ENCODE measurements at regions not wholly inside any gene's neighbourhood (a gene's known extent, or its start where the extent isn't known, plus 50 kb on each side); places are given as distances from the start of the nearest gene placed in this dataset.

DNA sequence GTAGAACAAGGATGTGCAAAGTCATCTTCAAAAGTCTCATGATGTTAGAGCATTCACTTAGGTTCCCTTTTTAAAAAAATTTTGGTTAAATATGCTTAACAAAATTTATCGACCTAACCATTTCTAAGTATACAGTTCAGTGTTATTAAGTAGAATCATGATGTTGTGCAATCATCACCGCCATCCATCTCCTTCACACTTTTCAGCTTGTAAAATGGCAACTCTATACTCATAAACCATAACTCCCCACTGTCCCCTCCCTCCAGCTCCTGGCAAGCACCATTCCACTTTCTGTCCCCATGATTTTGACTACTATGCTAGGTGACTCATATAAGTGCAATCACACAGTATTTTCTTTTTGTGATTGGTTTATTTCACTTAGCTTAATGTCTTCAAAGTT, 895.0 kb downstream of the TBL1XR1 start:
- Histone ChIP-seq H3K36me3 (ENCODE audit: control insufficient read depth, insufficient read depth, low read length) (no peaks in the 10 kb centered on the region), H3K27me3 (ENCODE audit: control insufficient read depth, insufficient read depth, low read length) (no peaks in the 10 kb centered on the region), H3K4me3 (ENCODE audit: low read depth, low read length) (no peak overlapping the region)
- DNase-seq (ENCODE audit: low read depth), result no peak
- TF ChIP-seq, protein P1, sequence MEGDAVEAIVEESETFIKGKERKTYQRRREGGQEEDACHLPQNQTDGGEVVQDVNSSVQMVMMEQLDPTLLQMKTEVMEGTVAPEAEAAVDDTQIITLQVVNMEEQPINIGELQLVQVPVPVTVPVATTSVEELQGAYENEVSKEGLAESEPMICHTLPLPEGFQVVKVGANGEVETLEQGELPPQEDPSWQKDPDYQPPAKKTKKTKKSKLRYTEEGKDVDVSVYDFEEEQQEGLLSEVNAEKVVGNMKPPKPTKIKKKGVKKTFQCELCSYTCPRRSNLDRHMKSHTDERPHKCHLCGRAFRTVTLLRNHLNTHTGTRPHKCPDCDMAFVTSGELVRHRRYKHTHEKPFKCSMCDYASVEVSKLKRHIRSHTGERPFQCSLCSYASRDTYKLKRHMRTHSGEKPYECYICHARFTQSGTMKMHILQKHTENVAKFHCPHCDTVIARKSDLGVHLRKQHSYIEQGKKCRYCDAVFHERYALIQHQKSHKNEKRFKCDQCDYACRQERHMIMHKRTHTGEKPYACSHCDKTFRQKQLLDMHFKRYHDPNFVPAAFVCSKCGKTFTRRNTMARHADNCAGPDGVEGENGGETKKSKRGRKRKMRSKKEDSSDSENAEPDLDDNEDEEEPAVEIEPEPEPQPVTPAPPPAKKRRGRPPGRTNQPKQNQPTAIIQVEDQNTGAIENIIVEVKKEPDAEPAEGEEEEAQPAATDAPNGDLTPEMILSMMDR (IDR thresholded peaks at IDR 0.05; ENCODE audit: insufficient read depth, low read length, poor library complexity, severe bottlenecking), result no peak

DNA sequence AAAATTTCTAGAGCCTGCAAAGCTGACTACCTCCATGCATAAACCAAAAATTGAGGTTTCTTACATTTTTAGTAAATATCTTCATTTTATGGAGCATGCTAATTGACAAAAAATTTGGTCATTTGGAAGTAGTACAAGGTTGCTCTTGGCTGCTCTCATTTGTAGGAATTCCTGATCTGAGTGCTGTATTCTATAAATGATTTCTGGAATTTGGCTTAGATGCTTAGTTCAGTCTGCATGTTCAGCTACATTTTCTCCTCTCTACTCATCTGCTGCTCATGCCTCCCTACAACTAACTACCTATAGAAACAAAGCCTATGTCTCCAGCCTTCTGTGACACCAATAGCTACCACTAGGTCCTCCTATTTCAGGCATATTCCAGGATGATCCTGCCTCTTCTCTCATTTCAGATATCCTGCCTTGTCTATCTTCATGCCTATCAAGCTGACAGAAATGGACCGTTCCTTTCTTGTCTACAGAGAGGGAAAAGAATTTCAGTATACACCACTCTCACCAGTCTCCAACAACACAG, 901.1 kb downstream of the TBL1XR1 start:
- Histone ChIP-seq H3K27me3 (ENCODE audit: control insufficient read depth, insufficient read depth, low read length) (no peaks in the 10 kb centered on the region), H3K4me3 (ENCODE audit: low read depth, low read length) (no peak overlapping the region), H3K36me3 (ENCODE audit: control insufficient read depth, insufficient read depth, low read length) (no peaks in the 10 kb centered on the region)
- DNase-seq (ENCODE audit: low read depth), result no peak
- TF ChIP-seq, protein P1 (IDR thresholded peaks at IDR 0.05; ENCODE audit: insufficient read depth, low read length, poor library complexity, severe bottlenecking), result no peak

DNA sequence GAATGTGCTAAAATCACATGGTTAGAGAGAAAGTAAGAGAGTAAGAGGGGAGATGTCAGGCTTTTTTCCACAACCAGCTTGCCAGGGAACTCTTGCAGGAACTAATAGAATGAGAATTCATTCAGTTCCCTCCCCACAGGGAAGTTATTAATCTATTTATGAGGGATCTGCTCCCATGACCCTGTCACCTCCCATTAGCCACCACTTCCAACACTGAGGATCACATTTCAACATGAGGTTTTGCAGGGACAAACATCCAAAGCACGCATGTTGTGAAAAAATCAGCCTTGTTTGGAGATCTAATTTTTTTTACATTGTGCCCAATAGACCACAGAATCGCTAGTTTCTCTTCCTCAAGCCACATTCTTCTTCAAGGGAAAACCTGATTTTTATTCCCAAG, 904.0 kb downstream of the TBL1XR1 start:
- Histone ChIP-seq H3K36me3 (ENCODE audit: control insufficient read depth, insufficient read depth, low read length) (no peaks in the 10 kb centered on the region), H3K4me3 (ENCODE audit: low read depth, low read length) (no peak overlapping the region), H3K27me3 (ENCODE audit: control insufficient read depth, insufficient read depth, low read length) (no peaks in the 10 kb centered on the region)
- no peak for DNase-seq (ENCODE audit: low read depth)
- TF ChIP-seq, protein P1 (IDR thresholded peaks at IDR 0.05; ENCODE audit: insufficient read depth, low read length, poor library complexity, severe bottlenecking), result no peak

DNA sequence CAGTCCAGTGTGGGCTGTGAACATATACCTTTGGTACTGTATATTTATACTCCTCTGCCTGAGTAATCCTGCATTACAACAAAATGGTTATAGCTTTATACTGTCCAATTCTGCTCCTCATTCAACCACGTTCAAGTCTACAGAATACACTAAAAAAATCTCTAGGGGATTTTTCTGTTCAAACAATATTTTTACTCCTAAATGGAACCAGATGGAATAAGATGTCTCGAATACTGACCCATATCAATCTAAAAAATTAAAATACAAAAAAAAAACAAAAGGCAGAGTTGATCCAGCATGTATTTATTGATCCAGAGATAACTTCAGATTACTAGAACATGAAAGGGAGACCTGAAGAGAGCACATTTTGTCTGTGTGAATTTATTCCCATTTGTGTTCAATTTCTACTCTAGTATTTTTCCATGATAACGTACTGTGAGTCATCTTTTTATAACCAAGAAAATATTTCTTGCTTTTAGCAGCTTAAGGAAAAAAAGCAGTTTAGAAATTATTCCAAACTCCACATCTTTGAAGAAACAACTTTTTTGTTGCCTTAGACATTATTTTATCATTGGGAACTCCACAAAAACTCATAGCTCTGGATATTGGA, 910.7 kb downstream of the TBL1XR1 start:
- no peak for DNase-seq (ENCODE audit: low read depth)
- no peaks in the 10 kb centered on the region for H3K27me3 ChIP-seq (ENCODE audit: control insufficient read depth, insufficient read depth, low read length)
- TF ChIP-seq, protein P1 (IDR thresholded peaks at IDR 0.05; ENCODE audit: insufficient read depth, low read length, poor library complexity, severe bottlenecking), result no peak
- no peak overlapping the region for H3K4me3 ChIP-seq (ENCODE audit: low read depth, low read length)
- H3K36me3 ChIP-seq (ENCODE audit: control insufficient read depth, insufficient read depth, low read length), result no peaks in the 10 kb centered on the region

DNA sequence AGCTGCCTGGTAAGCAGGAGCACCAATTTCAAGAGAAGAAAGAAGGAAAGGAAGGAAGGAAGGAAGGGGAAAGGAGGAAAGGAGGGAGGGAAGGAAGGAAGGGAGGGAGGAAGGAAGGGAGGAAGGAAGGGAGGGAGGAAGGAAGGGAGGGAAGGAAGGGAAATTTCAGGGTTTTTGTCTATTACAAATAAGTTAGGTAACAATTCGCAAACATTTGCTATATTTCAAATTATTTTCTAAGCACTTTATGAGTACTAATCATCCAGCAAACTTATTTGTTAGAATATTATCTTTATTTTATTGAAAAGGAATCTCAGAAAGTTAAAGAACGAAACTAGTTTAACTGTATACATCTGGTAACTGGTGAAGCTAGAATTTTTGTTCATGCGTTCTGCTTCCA, 921.7 kb downstream of the TBL1XR1 start:
- TF ChIP-seq, protein P1 (IDR thresholded peaks at IDR 0.05; ENCODE audit: insufficient read depth, low read length, poor library complexity, severe bottlenecking), result no peak
- Histone ChIP-seq H3K4me3 (ENCODE audit: low read depth, low read length) (no peak overlapping the region), H3K27me3 (ENCODE audit: control insufficient read depth, insufficient read depth, low read length) (no peaks in the 10 kb centered on the region), H3K36me3 (ENCODE audit: control insufficient read depth, insufficient read depth, low read length) (no peaks in the 10 kb centered on the region)
- no peak for DNase-seq (ENCODE audit: low read depth)

DNA sequence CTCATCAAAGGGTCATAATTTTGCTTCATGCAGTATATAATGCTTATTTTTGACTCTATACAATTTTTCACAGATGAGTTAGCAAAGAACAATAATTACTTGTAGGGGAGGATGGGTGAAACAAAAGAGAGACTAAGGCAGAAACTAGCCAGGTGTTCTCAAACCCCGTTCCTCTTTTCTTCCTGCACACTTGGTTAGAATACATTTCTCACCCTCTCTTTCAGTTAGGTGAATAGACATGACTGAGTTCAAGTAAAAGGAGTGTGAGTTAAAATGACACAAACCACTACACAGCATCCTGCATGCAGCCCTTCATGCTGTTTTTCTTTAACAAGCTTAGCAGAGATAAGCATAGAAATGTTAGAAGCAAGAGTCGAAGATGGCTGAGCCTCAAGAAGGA, 922.2 kb downstream of the TBL1XR1 start:
- TF ChIP-seq, protein P1 (IDR thresholded peaks at IDR 0.05; ENCODE audit: insufficient read depth, low read length, poor library complexity, severe bottlenecking), result no peak
- no peak for DNase-seq (ENCODE audit: low read depth)
- Histone ChIP-seq H3K4me3 (ENCODE audit: low read depth, low read length) (no peak overlapping the region), H3K36me3 (ENCODE audit: control insufficient read depth, insufficient read depth, low read length) (no peaks in the 10 kb centered on the region), H3K27me3 (ENCODE audit: control insufficient read depth, insufficient read depth, low read length) (no peaks in the 10 kb centered on the region)

All from kidney epithelial cell (primary cell).